Kidney (tissue), 13 donors: ENCODE measurements at regions not wholly inside any gene's neighbourhood (a gene's known extent, or its start where the extent isn't known, plus 50 kb on each side); places are given as distances from the start of the nearest gene placed in this dataset.

Source experiments
- DNase-seq, 5 donors: peaks; one replicate each; pipeline ENCODE4 v3.0.0-alpha.2; 2013 to 2020
- FAIRE-seq: peaks from 2 replicates; lab custom pipeline; 2012; peaks lifted over from hg19 to GRCh38; lab: Jason Lieb, UNC
- H3K27ac ChIP-seq, 2 donors: one replicate each; pipeline ENCODE4 v1.7.0; 2013; ENCODE audit warnings: low read depth in 2 of 2, low read length in 2 of 2, inconsistent platforms in 1 of 2
- H3K27me3 ChIP-seq: one replicate; pipeline ENCODE4 v1.7.1; 2013; ENCODE audit warnings: low read length, inconsistent platforms; ENCODE audit not compliant: control insufficient read depth, insufficient read depth
- H3K36me3 ChIP-seq, 3 donors: one replicate each; pipeline versions ENCODE4 v1.7.0 to v1.7.1; 2013; ENCODE audit warnings: low read length in 3 of 3, control low read depth in 1 of 3, inconsistent platforms in 1 of 3; ENCODE audit not compliant: insufficient read depth in 3 of 3, control insufficient read depth in 2 of 3
- H3K4me1 ChIP-seq, 3 donors: one replicate each; pipeline versions ENCODE4 v1.7.0 to v1.7.1; 2013; ENCODE audit warnings: low read length in 3 of 3, inconsistent platforms in 1 of 3, low read depth in 1 of 3; ENCODE audit not compliant: control insufficient read depth in 2 of 3, insufficient read depth in 2 of 3
- H3K4me3 ChIP-seq, 3 donors: one replicate each; pipeline versions ENCODE4 v1.7.0 to v1.8.1; 2013; ENCODE audit warnings: low read length in 3 of 3, control low read depth in 1 of 3, inconsistent platforms in 1 of 3
- H3K9ac ChIP-seq, 3 donors: one replicate each; pipeline versions ENCODE4 v1.7.0 to v1.7.1; 2013; ENCODE audit warnings: low read length in 3 of 3, control low read depth in 1 of 3, inconsistent platforms in 1 of 3
- H3K9me3 ChIP-seq, 3 donors: one replicate each; pipeline versions ENCODE4 v1.7.0 to v1.7.1; 2013; ENCODE audit warnings: low read length in 3 of 3, control low read depth in 1 of 3, inconsistent platforms in 1 of 3; ENCODE audit not compliant: control insufficient read depth in 2 of 3, insufficient read depth in 1 of 3
- intact Hi-C: fragments of 100-400 bp; cut with DNase I; formaldehyde crosslinking; loops from one replicate; pipeline ENCODE4 v1.11.1; 2022
- TF ChIP-seq, protein P1 (sequence below): IDR thresholded peaks from 3 replicates; pipeline ENCODE4 v1.5.1; 2012; ENCODE audit warnings: mild to moderate bottlenecking, moderate library complexity, borderline replicate concordance; ENCODE audit not compliant: insufficient read depth; ENCODE audit errors: extremely low read depth
- donor health status: control.
- donor health status: control.
- donor health status: control.
- donor health status: control.
- donor health status: control.
- donor health status: DM: yes; HTN: yes; CAD: no.
- donor health status: Normal renal cell carcinoma (clear cell type).

- FAIRE-seq = no peak
- Histone ChIP-seq H3K36me3 (no peaks in the 10 kb centered on the region), H3K9me3 (no peaks in the 10 kb centered on the region), H3K4me3 (no peak overlapping the region), H3K9ac (no peak overlapping the region), H3K27me3 (no peaks in the 10 kb centered on the region), H3K4me1 (no peaks in the 10 kb centered on the region), H3K27ac (no peak overlapping the region)
- TF ChIP-seq, protein P1, sequence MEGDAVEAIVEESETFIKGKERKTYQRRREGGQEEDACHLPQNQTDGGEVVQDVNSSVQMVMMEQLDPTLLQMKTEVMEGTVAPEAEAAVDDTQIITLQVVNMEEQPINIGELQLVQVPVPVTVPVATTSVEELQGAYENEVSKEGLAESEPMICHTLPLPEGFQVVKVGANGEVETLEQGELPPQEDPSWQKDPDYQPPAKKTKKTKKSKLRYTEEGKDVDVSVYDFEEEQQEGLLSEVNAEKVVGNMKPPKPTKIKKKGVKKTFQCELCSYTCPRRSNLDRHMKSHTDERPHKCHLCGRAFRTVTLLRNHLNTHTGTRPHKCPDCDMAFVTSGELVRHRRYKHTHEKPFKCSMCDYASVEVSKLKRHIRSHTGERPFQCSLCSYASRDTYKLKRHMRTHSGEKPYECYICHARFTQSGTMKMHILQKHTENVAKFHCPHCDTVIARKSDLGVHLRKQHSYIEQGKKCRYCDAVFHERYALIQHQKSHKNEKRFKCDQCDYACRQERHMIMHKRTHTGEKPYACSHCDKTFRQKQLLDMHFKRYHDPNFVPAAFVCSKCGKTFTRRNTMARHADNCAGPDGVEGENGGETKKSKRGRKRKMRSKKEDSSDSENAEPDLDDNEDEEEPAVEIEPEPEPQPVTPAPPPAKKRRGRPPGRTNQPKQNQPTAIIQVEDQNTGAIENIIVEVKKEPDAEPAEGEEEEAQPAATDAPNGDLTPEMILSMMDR = no peak
- intact Hi-C loops = no loop called here
- DNase-seq = no peak
Observed at GRCh38 chr2:14188446-14188845, 444.1 kb upstream of the LRATD1 start.

GRCh38 chr2:14189929-14190328 is 442.6 kb upstream of the LRATD1 start:
- Histone ChIP-seq H3K9me3 (no peaks in the 10 kb centered on the region), H3K27me3 (no peaks in the 10 kb centered on the region), H3K4me1 (no peaks in the 10 kb centered on the region), H3K36me3 (no peaks in the 10 kb centered on the region), H3K4me3 (no peak overlapping the region), H3K27ac (no peak overlapping the region), H3K9ac (no peak overlapping the region)
- no peak for DNase-seq
- TF ChIP-seq, protein P1 = no peak
- FAIRE-seq = no peak
- intact Hi-C loops = no loop called here

GRCh38 chr2:14194233-14194632 is 438.3 kb upstream of the LRATD1 start:
- Histone ChIP-seq H3K9me3 (no peaks in the 10 kb centered on the region), H3K4me1 (no peaks in the 10 kb centered on the region), H3K4me3 (no peak overlapping the region), H3K9ac (no peak overlapping the region), H3K36me3 (no peaks in the 10 kb centered on the region), H3K27me3 (no peaks in the 10 kb centered on the region), H3K27ac (no peak overlapping the region)
- TF ChIP-seq, protein P1 = no peak
- DNase-seq (no peak), FAIRE-seq (no peak)
- intact Hi-C loops = no loop called here

DNA sequence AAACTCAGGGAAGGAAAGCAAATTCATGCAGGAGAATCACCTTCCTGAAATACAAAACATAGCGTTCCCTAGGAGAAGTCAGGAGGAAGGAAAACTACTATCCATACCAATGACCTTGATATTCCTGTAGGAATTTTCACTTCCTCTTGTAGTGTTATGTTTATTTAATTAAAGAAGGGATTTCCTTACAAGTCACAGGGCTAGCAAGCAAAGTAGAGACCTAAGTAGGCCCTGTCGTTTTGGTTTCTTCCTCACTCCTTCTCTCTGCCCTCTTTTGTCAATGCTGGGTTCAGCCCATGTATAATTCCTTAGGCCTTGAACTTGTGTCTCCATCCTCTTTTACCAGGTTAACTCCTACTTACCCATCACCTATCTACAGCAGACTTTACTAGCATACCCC is 435.2 kb upstream of the LRATD1 start:
- FAIRE-seq (no peak), DNase-seq (no peak)
- H3K4me3 ChIP-seq = no peak overlapping the region
- no peak overlapping the region for H3K9ac ChIP-seq
- H3K36me3 ChIP-seq = no peaks in the 10 kb centered on the region
- H3K9me3 ChIP-seq = no peaks in the 10 kb centered on the region
- H3K27ac ChIP-seq = no peak overlapping the region
- H3K4me1 ChIP-seq = no peaks in the 10 kb centered on the region
- intact Hi-C loops = no loop called here
- TF ChIP-seq, protein P1 = no peak
- H3K27me3 ChIP-seq = no peaks in the 10 kb centered on the region
